ENCODE measurements at regions not wholly inside any gene's neighbourhood (a gene's known extent, or its start where the extent isn't known, plus 50 kb on each side); places are given as distances from the start of the nearest gene placed in this dataset.
"Not testable (repeated sequence)": the region's sequence is repeated elsewhere in the genome, so short reads cannot be mapped to it uniquely, and the experiment has no call there.

GRCh38 chr21:27321791-27322190 is 354.9 kb upstream of the ADAMTS5 start:
- FAIRE-seq (no peak), DNase-seq (ENCODE audit: low read depth) (no peak)
- Histone ChIP-seq H3K4me3 (ENCODE audit: low read depth, low read length) (no peak overlapping the region), H3K36me3 (ENCODE audit: control insufficient read depth, insufficient read depth, low read length) (no peaks in the 10 kb centered on the region), H3K27me3 (ENCODE audit: control insufficient read depth, insufficient read depth, low read length) (no peaks in the 10 kb centered on the region)
- TF ChIP-seq, protein P1, sequence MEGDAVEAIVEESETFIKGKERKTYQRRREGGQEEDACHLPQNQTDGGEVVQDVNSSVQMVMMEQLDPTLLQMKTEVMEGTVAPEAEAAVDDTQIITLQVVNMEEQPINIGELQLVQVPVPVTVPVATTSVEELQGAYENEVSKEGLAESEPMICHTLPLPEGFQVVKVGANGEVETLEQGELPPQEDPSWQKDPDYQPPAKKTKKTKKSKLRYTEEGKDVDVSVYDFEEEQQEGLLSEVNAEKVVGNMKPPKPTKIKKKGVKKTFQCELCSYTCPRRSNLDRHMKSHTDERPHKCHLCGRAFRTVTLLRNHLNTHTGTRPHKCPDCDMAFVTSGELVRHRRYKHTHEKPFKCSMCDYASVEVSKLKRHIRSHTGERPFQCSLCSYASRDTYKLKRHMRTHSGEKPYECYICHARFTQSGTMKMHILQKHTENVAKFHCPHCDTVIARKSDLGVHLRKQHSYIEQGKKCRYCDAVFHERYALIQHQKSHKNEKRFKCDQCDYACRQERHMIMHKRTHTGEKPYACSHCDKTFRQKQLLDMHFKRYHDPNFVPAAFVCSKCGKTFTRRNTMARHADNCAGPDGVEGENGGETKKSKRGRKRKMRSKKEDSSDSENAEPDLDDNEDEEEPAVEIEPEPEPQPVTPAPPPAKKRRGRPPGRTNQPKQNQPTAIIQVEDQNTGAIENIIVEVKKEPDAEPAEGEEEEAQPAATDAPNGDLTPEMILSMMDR (IDR thresholded peaks at IDR 0.05; ENCODE audit: insufficient read depth, low read length, severe bottlenecking) = no peak

DNA sequence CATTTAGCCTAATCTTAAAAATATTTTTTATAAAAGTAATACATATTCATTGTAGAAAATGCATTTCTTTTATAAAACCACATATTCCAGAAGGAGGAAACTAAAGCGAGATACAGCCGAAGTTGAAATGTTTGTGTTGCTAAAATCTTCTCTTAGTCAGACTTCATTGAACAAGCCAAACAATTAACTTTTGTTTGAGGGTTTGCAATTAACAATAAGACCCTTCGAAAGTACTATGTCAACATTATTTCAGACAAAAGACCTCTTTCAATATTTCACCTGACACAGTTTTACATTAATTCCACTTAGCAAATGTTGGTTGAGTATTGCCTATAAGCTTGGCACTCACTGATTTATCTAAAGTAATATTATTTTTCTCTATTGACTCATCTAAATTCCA is 354.0 kb upstream of the ADAMTS5 start:
- TF ChIP-seq, protein P1 (IDR thresholded peaks at IDR 0.05; ENCODE audit: insufficient read depth, low read length, severe bottlenecking) = no peak
- no peaks in the 10 kb centered on the region for H3K27me3 ChIP-seq (ENCODE audit: control insufficient read depth, insufficient read depth, low read length)
- no peak for FAIRE-seq

DNA sequence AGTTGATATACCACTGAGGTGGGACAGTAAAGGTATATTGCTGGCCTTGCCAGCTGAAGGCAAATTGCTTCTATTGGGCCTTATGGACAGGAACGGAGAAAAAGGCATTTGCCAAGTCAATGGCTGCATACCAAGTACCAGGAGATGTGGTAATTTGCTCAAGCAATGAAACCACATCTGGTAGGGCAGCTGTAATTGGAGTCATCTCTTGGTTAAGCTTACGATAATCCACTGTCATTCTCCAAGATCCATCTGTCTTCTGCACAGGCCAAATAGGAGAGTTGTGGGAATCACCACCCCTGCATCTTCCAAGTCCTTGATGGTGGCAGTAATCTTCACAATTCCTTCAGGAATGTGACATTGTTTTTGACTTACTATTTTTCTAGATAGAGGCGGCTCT is 350.7 kb upstream of the ADAMTS5 start:
- not testable (repeated sequence) for H3K27me3 ChIP-seq (ENCODE audit: control insufficient read depth, insufficient read depth, low read length); DNase-seq (ENCODE audit: low read depth); FAIRE-seq; H3K36me3 ChIP-seq (ENCODE audit: control insufficient read depth, insufficient read depth, low read length); H3K4me3 ChIP-seq (ENCODE audit: low read depth, low read length)

More for the DNA sequence above, 354.0 kb upstream of the ADAMTS5 start:
- H3K36me3 ChIP-seq (ENCODE audit: control insufficient read depth, insufficient read depth, low read length) = no peaks in the 10 kb centered on the region
- no peak overlapping the region for H3K4me3 ChIP-seq (ENCODE audit: low read depth, low read length)
- DNase-seq (ENCODE audit: low read depth) = no peak

DNA sequence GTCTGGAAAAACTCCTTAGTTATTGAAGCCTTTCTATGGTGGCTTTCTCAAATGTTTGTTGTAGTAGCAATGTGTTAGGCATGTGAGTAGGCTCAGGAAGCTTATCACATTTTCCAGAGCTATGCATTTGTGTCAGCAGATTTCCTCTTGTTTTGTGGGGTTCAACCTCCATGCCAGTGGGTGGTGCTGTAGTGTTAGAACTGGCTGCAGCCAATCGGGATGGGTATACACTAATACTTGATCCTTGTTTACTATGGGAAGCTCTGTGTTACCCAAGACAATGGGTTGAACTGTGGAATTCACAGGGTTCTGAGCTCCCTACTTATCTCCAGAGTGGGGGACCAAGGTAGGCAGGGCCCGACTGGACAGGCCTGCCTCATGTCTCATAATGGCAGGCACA is 348.5 kb upstream of the ADAMTS5 start:
- H3K27me3 ChIP-seq (ENCODE audit: control insufficient read depth, insufficient read depth, low read length) = no peaks in the 10 kb centered on the region
- no peaks in the 10 kb centered on the region for H3K36me3 ChIP-seq (ENCODE audit: control insufficient read depth, insufficient read depth, low read length)
- DNase-seq (ENCODE audit: low read depth) (no peak), FAIRE-seq (no peak)
- no peak overlapping the region for H3K4me3 ChIP-seq (ENCODE audit: low read depth, low read length)
- TF ChIP-seq, protein P1 (IDR thresholded peaks at IDR 0.05; ENCODE audit: insufficient read depth, low read length, severe bottlenecking) = no peak

DNA sequence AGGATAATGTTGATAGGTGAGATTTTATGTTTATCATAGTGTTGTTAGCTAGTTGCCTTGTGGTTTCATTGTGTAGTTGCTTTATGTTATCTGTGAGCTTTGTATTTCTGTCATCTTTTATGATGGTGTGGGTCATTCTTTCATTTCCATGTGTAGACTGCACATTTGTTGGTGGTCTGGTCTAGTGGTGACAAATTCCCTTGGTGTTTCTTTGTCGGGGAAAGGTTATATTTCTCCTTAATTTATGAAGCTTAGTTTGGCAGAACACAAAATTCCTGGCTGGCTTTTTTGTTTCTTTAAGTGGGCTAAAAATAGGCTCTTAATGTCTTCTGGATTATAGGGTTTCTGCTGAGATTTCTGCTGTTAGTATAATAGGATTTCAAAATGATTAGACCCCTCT is 347.2 kb upstream of the ADAMTS5 start:
- FAIRE-seq (no peak), DNase-seq (ENCODE audit: low read depth) (no peak)
- TF ChIP-seq, protein P1 (IDR thresholded peaks at IDR 0.05; ENCODE audit: insufficient read depth, low read length, severe bottlenecking) = no peak
- no peak overlapping the region for H3K4me3 ChIP-seq (ENCODE audit: low read depth, low read length)
- no peaks in the 10 kb centered on the region for H3K36me3 ChIP-seq (ENCODE audit: control insufficient read depth, insufficient read depth, low read length)
- no peaks in the 10 kb centered on the region for H3K27me3 ChIP-seq (ENCODE audit: control insufficient read depth, insufficient read depth, low read length)

DNA sequence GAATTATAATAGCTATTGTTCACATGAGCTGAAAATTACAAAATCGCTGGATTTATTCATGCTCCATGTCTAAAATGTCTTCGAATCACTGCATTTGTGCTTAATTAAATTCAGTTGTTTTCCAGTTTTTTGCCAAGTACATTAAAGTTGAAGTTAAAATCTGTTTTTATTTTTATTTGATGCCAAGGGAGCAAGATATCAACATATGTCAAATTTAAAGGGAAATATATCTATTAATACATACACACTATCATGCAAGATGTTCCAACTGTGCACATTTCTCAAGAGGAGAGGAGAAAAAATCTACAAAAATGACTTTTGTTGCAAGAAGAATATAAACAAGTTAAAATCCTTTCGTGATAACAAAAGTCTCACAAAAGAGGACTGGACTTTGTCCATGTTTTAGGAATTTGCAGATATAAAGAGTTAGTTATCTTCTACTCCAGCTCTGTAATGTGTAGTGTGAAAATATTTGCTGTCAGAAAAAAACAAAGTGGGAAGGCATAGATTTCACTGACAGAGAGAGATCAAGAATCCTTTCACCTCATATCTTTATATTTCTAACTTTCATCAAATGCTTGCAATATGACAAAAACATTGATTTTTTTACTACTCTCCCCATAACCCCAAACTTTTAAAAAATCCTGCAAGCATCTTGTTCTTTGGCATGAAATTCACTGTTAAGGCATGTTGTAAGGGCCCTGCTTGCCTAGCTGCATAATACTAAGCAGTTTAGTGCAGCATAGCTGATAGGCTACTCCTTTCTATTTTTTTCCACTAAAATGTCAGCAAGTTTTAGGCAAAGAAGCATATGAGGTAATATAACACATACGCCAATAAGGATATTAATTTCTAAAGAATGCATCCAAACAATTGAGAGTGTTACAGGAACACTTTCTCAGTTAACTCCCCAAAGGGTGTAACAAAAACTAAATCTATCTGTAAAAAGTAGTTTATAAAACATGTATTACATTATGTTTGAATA is 340.2 kb upstream of the ADAMTS5 start:
- no peaks in the 10 kb centered on the region for H3K36me3 ChIP-seq (ENCODE audit: control insufficient read depth, insufficient read depth, low read length)
- FAIRE-seq (no peak), DNase-seq (ENCODE audit: low read depth) (no peak)
- H3K27me3 ChIP-seq (ENCODE audit: control insufficient read depth, insufficient read depth, low read length) = no peaks in the 10 kb centered on the region
- no peak overlapping the region for H3K4me3 ChIP-seq (ENCODE audit: low read depth, low read length)
- TF ChIP-seq, protein P1 (IDR thresholded peaks at IDR 0.05; ENCODE audit: insufficient read depth, low read length, severe bottlenecking) = no peak
